H9 (cell line): ENCODE measurements at regions not wholly inside any gene's neighbourhood (a gene's known extent, or its start where the extent isn't known, plus 50 kb on each side); places are given as distances from the start of the nearest gene placed in this dataset.

ENCODE experiments used
- DNase-seq: peaks from one replicate; pipeline ENCODE4 v3.0.0-alpha.2; 2017
- H2AFZ ChIP-seq: one replicate; pipeline ENCODE4 v1.6.1; 2013; ENCODE audit warnings: mild to moderate bottlenecking, low read length, control low read depth, moderate library complexity
- H2AK5ac ChIP-seq: 2 replicates; pipeline ENCODE4 v1.6.1; 2013; ENCODE audit warnings: low read length, control low read depth, mixed read lengths; ENCODE audit not compliant: insufficient read length
- H2BK120ac ChIP-seq: one replicate; pipeline ENCODE4 v1.6.1; 2013; ENCODE audit warnings: low read depth, mild to moderate bottlenecking, low read length, control low read depth, inconsistent platforms; ENCODE audit not compliant: poor library complexity, severe bottlenecking
- H2BK12ac ChIP-seq: 2 replicates; pipeline ENCODE4 v1.6.1; 2013; ENCODE audit warnings: low read length, control low read depth, mixed read lengths, low read depth; ENCODE audit not compliant: insufficient read length
- H2BK15ac ChIP-seq: 2 replicates; pipeline ENCODE4 v1.6.1; 2013; ENCODE audit warnings: low read depth, low read length, control low read depth
- H2BK20ac ChIP-seq: one replicate; pipeline ENCODE4 v1.6.1; 2013; ENCODE audit warnings: low read depth, mild to moderate bottlenecking, low read length, control low read depth, inconsistent platforms; ENCODE audit not compliant: poor library complexity, severe bottlenecking
- H2BK5ac ChIP-seq: 2 replicates; pipeline ENCODE4 v1.6.1; 2013; ENCODE audit warnings: low read length, control low read depth, mixed read lengths; ENCODE audit not compliant: insufficient read length
- H3K14ac ChIP-seq: 2 replicates; pipeline ENCODE4 v1.6.1; 2013; ENCODE audit warnings: low read length, control low read depth; ENCODE audit not compliant: insufficient read depth
- H3K18ac ChIP-seq: 2 replicates; pipeline ENCODE4 v1.6.1; 2013; ENCODE audit warnings: low read depth, mild to moderate bottlenecking, mixed read lengths, low read length, control low read depth; ENCODE audit not compliant: insufficient read length
- H3K23ac ChIP-seq: 2 replicates; pipeline ENCODE4 v1.6.1; 2013; ENCODE audit warnings: low read length, control low read depth, mixed read lengths, low read depth; ENCODE audit not compliant: insufficient read length
- H3K23me2 ChIP-seq: 2 replicates; pipeline ENCODE4 v1.6.1; 2013; ENCODE audit warnings: low read depth, mild to moderate bottlenecking, mixed read lengths, low read length, control low read depth; ENCODE audit not compliant: insufficient read length, poor library complexity, severe bottlenecking
- H3K27ac ChIP-seq: 2 replicates; pipeline ENCODE4 v1.5.1; 2013; ENCODE audit warnings: low read length, control low read depth, mixed read lengths, low read depth; ENCODE audit not compliant: insufficient read length
- H3K27me3 ChIP-seq: 2 replicates; pipeline ENCODE4 v1.6.1; 2013; ENCODE audit warnings: low read length, control low read depth, inconsistent platforms; ENCODE audit not compliant: insufficient read depth
- H3K4ac ChIP-seq: 2 replicates; pipeline ENCODE4 v1.6.1; 2013; ENCODE audit warnings: low read depth, mild to moderate bottlenecking, control low read depth, inconsistent platforms, low read length, moderate library complexity
- H3K4me1 ChIP-seq: 2 replicates; pipeline ENCODE4 v1.6.1; 2013; ENCODE audit warnings: low read length, control low read depth, inconsistent platforms; ENCODE audit not compliant: insufficient read depth
- H3K4me2 ChIP-seq: 2 replicates; pipeline ENCODE4 v1.6.1; 2013; ENCODE audit warnings: low read length, control low read depth, mixed read lengths; ENCODE audit not compliant: insufficient read length, insufficient read depth
- H3K56ac ChIP-seq: 2 replicates; pipeline ENCODE4 v1.6.1; 2013; ENCODE audit warnings: low read depth, mild to moderate bottlenecking, mixed read lengths, low read length, control low read depth; ENCODE audit not compliant: insufficient read length
- H3K79me1 ChIP-seq: 2 replicates; pipeline ENCODE4 v1.6.1; 2013; ENCODE audit warnings: low read depth, mild to moderate bottlenecking, moderate library complexity, low read length, control low read depth, inconsistent platforms; ENCODE audit not compliant: insufficient read depth, poor library complexity, severe bottlenecking
- H3K79me2 ChIP-seq: 2 replicates; pipeline ENCODE4 v1.6.1; 2013; ENCODE audit warnings: low read length, control low read depth, inconsistent platforms; ENCODE audit not compliant: insufficient read depth
- H3K9ac ChIP-seq: 2 replicates; pipeline ENCODE4 v1.6.1; 2013; ENCODE audit warnings: low read length, control low read depth, mixed read lengths; ENCODE audit not compliant: insufficient read length; ENCODE audit errors: extremely low read depth
- H3K9me3 ChIP-seq: one replicate; pipeline ENCODE4 v1.6.1; 2013; ENCODE audit warnings: low read depth, low read length, inconsistent platforms; ENCODE audit not compliant: control insufficient read depth
- H3T11ph ChIP-seq: one replicate; pipeline ENCODE4 v1.6.1; 2013; ENCODE audit warnings: mild to moderate bottlenecking, low read length, control low read depth, inconsistent platforms
- H4K20me1 ChIP-seq: one replicate; pipeline ENCODE4 v1.6.1; 2013; ENCODE audit not compliant: control insufficient read depth, insufficient read length, insufficient read depth
- H4K5ac ChIP-seq: 2 replicates; pipeline ENCODE4 v1.6.1; 2013; ENCODE audit warnings: low read depth, mild to moderate bottlenecking, mixed read lengths, low read length, control low read depth; ENCODE audit not compliant: insufficient read length
- H4K8ac ChIP-seq: replicated peaks from 2 replicates; pipeline ENCODE4 v1.6.1; 2013; ENCODE audit warnings: low read length, control low read depth, mixed read lengths, low read depth; ENCODE audit not compliant: insufficient read length
- H4K91ac ChIP-seq: 2 replicates; pipeline ENCODE4 v1.6.1; 2013; ENCODE audit warnings: low read depth, mild to moderate bottlenecking, moderate library complexity, mixed read lengths, low read length, control low read depth; ENCODE audit not compliant: insufficient read length
- H3K27ac Mint-ChIP-seq, 3 experiments: 2 replicates in 2 of 3; 3 replicates in 1 of 3; pipeline ENCODE4 v1.8.0; 2020 to 2021; ENCODE audit warnings: mixed read lengths in 3 of 3, mild to moderate bottlenecking in 1 of 3, moderate library complexity in 1 of 3
- H3K27me3 Mint-ChIP-seq: 2 replicates; pipeline ENCODE4 v1.8.0; 2021; ENCODE audit warnings: low read depth, mild to moderate bottlenecking, moderate library complexity, mixed read lengths
- H3K36me3 Mint-ChIP-seq, 3 experiments: 2 replicates in 2 of 3; 3 replicates in 1 of 3; pipeline ENCODE4 v1.8.0; 2020 to 2021; ENCODE audit warnings: low read depth in 3 of 3, mixed read lengths in 3 of 3; ENCODE audit not compliant: insufficient read depth in 1 of 3
- H3K4me1 Mint-ChIP-seq, 2 experiments: 2 replicates each; pipeline ENCODE4 v1.8.0; 2020; ENCODE audit warnings: mixed read lengths in 2 of 2
- H3K4me3 Mint-ChIP-seq, 2 experiments: 2 replicates in 1 of 2; 3 replicates in 1 of 2; pipeline ENCODE4 v1.8.0; 2020 to 2021; ENCODE audit warnings: mild to moderate bottlenecking in 2 of 2, mixed read lengths in 2 of 2, moderate library complexity in 1 of 2
- H3K9me3 Mint-ChIP-seq, 2 experiments: 2 replicates in 1 of 2; 3 replicates in 1 of 2; pipeline ENCODE4 v1.8.0; 2020; ENCODE audit warnings: mild to moderate bottlenecking in 2 of 2, mixed read lengths in 2 of 2, moderate library complexity in 1 of 2
- CTCF ChIP-seq: fragments of 200-600 bp; sonication (generic); conservative IDR thresholded peaks from 3 replicates; pipeline ENCODE4 v1.8.0; 2021; ENCODE audit warnings: antibody characterized with exemption, mild to moderate bottlenecking
- WGBS: extraction: QIAGEN DNeasy Blood & Tissue Kit; methylation state at CpG from one replicate; pipeline ENCODE4 v1.1.7; 2013; ENCODE audit warnings: missing lambda C conversion rate, low lambda C conversion rate, mixed read lengths; ENCODE audit not compliant: insufficient read length; ENCODE audit errors: extremely low coverage; 5-methylcytosine and 5-hydroxymethylcytosine counted together

- no peak overlapping the region for H4K8ac ChIP-seq
- H3K27ac Mint-ChIP-seq: no peak overlapping the region; a peak in 1 of 7 replicates
- H3K27me3 ChIP-seq: no peaks in the 10 kb centered on the region
- no peak overlapping the region for H2AK5ac ChIP-seq
- H3K79me2 ChIP-seq: no peaks in the 10 kb centered on the region
- peaks cover 6 to 17% (median 15%) of the 10 kb centered on the region in 3 experiments for H3K36me3 Mint-ChIP-seq
- no peaks in the 10 kb centered on the region for H3K4me1 Mint-ChIP-seq
- H3K56ac ChIP-seq: no peak overlapping the region
- no peak overlapping the region for H2AFZ ChIP-seq
- no peaks in the 10 kb centered on the region for H4K20me1 ChIP-seq
- no peaks in the 10 kb centered on the region for H3K4me1 ChIP-seq
- no peaks in the 10 kb centered on the region for H3K9me3 ChIP-seq
- no peak overlapping the region for H4K5ac ChIP-seq
- TF ChIP-seq CTCF: no peak
- no peak overlapping the region for H2BK20ac ChIP-seq
- H4K91ac ChIP-seq: no peak overlapping the region
- no peak overlapping the region for H3K4ac ChIP-seq
- H3K18ac ChIP-seq: no peak overlapping the region
- H3K27me3 Mint-ChIP-seq: no peaks in the 10 kb centered on the region
- no peak overlapping the region for H2BK12ac ChIP-seq
- H2BK120ac ChIP-seq: no peak overlapping the region
- no peak overlapping the region for H3K27ac ChIP-seq
- H3K9me3 Mint-ChIP-seq: peaks cover 19 to 21% of the 10 kb centered on the region in 2 experiments
- no peak overlapping the region for H2BK15ac ChIP-seq
- DNase-seq: no peak
- H3K14ac ChIP-seq: no peak overlapping the region
- H3K4me3 Mint-ChIP-seq: no peak overlapping the region
- H3K23me2 ChIP-seq: no peaks in the 10 kb centered on the region
- no CpG with 5 or more reads among the region's 4 CpGs for WGBS
- no peak overlapping the region for H3T11ph ChIP-seq
- H3K79me1 ChIP-seq: no peaks in the 10 kb centered on the region
- H3K4me2 ChIP-seq: no peak overlapping the region
- no peak overlapping the region for H3K9ac ChIP-seq
- H3K23ac ChIP-seq: no peak overlapping the region
- no peak overlapping the region for H2BK5ac ChIP-seq
Measured at GRCh38 chr1:68706639-68707317, 209.9 kb upstream of the DEPDC1 start.
